GM12892 (cell line): ENCODE measurements at regions not wholly inside any gene's neighbourhood (a gene's known extent, or its start where the extent isn't known, plus 50 kb on each side); places are given as distances from the start of the nearest gene placed in this dataset.

Experiments
- POLR2A ChIP-seq: IDR thresholded peaks from 2 replicates; pipeline ENCODE4 v1.6.1; 2011; ENCODE audit warnings: low read depth, low read length, control low read depth
- POLR2AphosphoS5 ChIP-seq: IDR thresholded peaks from 2 replicates; pipeline ENCODE4 v1.6.1; 2011; ENCODE audit warnings: low read depth, low read length, control low read depth
- TAF1 ChIP-seq: IDR thresholded peaks from 2 replicates; pipeline ENCODE4 v1.6.1; 2011; ENCODE audit warnings: low read depth, mild to moderate bottlenecking, control low read depth, low read length, borderline replicate concordance

- TF ChIP-seq POLR2A = no peak
- TF ChIP-seq POLR2AphosphoS5 = no peak
- no peak for TF ChIP-seq TAF1
These were observed 1001.0 kb downstream of the VRK1 start for GRCh38 chr14:97798176-97798575.
